Ovary (tissue), 3 donors: ENCODE measurements at regions not wholly inside any gene's neighbourhood (a gene's known extent, or its start where the extent isn't known, plus 50 kb on each side); places are given as distances from the start of the nearest gene placed in this dataset.

Experiments
- CTCF ChIP-seq, 3 donors: fragments of 450-650 bp in 2 of 3; fragments of 200-600 bp in 1 of 3; IDR thresholded peaks; one replicate each; pipeline versions ENCODE4 v1.5.1 to v1.8.0; 2016 to 2022; ENCODE audit warnings: antibody characterized with exemption in 3 of 3, mild to moderate bottlenecking in 1 of 3
- EP300 ChIP-seq: sonication (generic); formaldehyde crosslinking; IDR thresholded peaks from one replicate; pipeline ENCODE4 v1.6.1; 2017; ENCODE audit warnings: antibody characterized with exemption
- donor health status: DM: no; HTN: no; CAD: no.

- TF ChIP-seq CTCF (IDR thresholded peaks at IDR 0.05): no peak
- no peak for TF ChIP-seq EP300
These were observed 105.6 kb upstream of the PMEPA1 start for GRCh38 chr20:57815405-57815804.
